ENCODE measurements at regions not wholly inside any gene's neighbourhood (a gene's known extent, or its start where the extent isn't known, plus 50 kb on each side); places are given as distances from the start of the nearest gene placed in this dataset.

DNA sequence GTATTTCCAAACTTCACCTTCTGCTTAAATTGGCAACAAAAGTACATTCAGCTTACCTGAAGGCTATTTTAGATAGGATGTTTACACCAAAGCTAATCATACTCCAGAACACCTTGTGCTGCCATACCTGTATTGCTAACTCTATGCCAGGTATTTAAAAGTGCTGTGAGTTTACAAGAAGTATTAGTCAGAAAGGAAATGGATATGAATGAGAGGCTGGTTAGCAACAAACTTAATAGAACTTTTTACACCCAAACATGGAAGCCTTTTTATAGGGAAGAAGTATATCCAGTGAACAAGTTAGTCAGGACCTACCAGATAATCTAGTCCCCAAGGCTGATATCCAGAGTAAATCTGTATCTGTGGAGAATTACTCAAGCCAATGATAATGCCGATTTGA lies 131.2 kb upstream of the SPRY1 start:
- TF ChIP-seq, protein P1, sequence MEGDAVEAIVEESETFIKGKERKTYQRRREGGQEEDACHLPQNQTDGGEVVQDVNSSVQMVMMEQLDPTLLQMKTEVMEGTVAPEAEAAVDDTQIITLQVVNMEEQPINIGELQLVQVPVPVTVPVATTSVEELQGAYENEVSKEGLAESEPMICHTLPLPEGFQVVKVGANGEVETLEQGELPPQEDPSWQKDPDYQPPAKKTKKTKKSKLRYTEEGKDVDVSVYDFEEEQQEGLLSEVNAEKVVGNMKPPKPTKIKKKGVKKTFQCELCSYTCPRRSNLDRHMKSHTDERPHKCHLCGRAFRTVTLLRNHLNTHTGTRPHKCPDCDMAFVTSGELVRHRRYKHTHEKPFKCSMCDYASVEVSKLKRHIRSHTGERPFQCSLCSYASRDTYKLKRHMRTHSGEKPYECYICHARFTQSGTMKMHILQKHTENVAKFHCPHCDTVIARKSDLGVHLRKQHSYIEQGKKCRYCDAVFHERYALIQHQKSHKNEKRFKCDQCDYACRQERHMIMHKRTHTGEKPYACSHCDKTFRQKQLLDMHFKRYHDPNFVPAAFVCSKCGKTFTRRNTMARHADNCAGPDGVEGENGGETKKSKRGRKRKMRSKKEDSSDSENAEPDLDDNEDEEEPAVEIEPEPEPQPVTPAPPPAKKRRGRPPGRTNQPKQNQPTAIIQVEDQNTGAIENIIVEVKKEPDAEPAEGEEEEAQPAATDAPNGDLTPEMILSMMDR (IDR thresholded peaks at IDR 0.05; ENCODE audit: low read depth, low read length): no peak
- no peak for DNase-seq (ENCODE audit: low read depth, low spot score)
- in situ Hi-C loops (cut with HindIII; ENCODE audit: low sequenced_read_pairs): no loop called here
- H3K4me3 ChIP-seq (ENCODE audit: low read depth, low read length): no peak overlapping the region

DNA sequence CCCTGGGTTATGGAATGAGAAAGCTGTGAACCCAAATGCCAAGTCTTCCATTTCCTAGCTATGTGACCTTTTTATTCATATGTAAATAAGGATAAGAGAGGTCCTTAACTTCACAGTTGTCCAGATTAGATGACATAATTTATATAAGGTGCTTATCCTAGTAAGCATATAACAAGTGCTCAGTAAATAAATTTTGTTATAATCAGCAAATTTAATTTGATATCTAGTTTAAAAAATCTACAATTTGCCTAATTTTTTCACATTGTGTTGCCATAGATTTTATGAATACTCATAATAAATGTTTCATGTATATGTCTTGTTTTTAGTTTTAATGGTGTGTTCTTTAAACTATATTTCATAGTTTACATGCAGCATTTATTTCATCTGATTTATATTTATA lies 130.4 kb upstream of the SPRY1 start:
- TF ChIP-seq, protein P1 (IDR thresholded peaks at IDR 0.05; ENCODE audit: low read depth, low read length): no peak
- DNase-seq (ENCODE audit: low read depth, low spot score): no peak
- no peak overlapping the region for H3K4me3 ChIP-seq (ENCODE audit: low read depth, low read length)
- in situ Hi-C loops (cut with HindIII; ENCODE audit: low sequenced_read_pairs): no loop called here

DNA sequence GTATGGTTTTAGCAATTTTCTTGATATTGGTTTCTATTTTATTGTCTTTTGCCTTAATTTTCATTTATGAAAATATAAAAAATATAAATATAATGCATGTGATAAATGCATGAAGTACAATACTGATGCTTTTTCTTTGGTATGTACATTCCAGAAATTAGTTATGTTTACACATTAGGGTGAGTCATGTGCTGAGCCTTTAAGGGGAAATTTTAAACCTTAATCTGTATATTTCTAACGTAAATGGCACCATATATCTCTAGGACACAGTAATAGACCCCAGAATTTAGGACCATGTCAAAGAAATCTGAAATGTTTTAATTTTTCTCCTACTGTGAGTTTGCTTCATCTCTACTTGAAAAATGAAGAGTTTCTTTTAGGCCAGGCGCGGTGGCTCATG lies 117.8 kb upstream of the SPRY1 start:
- DNase-seq (ENCODE audit: low read depth, low spot score): no peak
- H3K4me3 ChIP-seq (ENCODE audit: low read depth, low read length): no peak overlapping the region
- in situ Hi-C loops (cut with HindIII; ENCODE audit: low sequenced_read_pairs): no loop called here
- TF ChIP-seq, protein P1 (IDR thresholded peaks at IDR 0.05; ENCODE audit: low read depth, low read length): no peak

DNA sequence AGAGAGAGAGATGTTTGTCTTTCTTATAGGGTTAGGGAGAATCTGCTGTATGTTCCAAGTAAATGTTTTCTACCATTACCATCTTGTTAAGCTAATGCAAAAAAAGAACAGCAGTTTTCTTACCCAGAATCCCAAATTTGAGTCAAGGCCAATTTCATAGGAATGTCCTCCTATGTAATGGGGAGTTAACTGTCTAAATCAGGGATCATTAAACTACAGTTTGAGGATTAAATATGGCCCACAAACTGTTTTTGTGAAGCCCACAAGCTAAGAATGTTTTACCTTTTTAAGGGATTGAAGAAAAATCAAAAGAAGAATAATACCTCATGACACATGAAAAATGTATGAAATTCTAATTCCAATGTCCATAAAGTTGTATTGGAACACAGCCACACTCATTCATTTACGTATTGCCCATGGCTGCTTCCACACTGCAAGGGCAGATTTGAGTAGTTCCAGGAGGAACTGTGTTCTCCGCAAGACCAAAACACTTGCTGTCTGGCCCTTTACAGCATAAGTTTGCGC lies 113.2 kb upstream of the SPRY1 start:
- no peak overlapping the region for H3K4me3 ChIP-seq (ENCODE audit: low read depth, low read length)
- no peak for DNase-seq (ENCODE audit: low read depth, low spot score)
- in situ Hi-C loops (cut with HindIII; ENCODE audit: low sequenced_read_pairs): no loop called here
- TF ChIP-seq, protein P1 (IDR thresholded peaks at IDR 0.05; ENCODE audit: low read depth, low read length): no peak

DNA sequence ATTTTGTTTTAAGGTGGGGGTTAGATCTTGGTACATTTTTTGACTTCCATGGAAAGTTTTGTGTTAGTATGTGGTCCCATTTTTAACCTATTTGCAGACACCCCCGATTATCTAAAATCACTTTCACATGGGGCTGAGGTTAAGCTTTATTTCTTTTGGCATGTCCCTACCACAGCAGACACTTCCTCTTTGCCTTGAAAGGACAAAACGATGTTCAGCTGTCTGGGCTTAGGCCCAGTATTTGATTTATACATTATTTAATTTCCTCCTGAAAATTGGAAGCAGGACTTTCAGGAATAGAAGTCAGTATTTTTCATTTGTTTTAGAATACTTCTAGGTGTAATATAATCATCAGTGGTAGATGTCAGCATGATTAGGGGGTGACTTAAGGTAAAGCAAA lies 112.4 kb upstream of the SPRY1 start:
- no peak overlapping the region for H3K4me3 ChIP-seq (ENCODE audit: low read depth, low read length)
- TF ChIP-seq, protein P1 (IDR thresholded peaks at IDR 0.05; ENCODE audit: low read depth, low read length): no peak
- in situ Hi-C loops (cut with HindIII; ENCODE audit: low sequenced_read_pairs): no loop called here
- peak; percentile 56 for DNase-seq (ENCODE audit: low read depth, low spot score)

DNA sequence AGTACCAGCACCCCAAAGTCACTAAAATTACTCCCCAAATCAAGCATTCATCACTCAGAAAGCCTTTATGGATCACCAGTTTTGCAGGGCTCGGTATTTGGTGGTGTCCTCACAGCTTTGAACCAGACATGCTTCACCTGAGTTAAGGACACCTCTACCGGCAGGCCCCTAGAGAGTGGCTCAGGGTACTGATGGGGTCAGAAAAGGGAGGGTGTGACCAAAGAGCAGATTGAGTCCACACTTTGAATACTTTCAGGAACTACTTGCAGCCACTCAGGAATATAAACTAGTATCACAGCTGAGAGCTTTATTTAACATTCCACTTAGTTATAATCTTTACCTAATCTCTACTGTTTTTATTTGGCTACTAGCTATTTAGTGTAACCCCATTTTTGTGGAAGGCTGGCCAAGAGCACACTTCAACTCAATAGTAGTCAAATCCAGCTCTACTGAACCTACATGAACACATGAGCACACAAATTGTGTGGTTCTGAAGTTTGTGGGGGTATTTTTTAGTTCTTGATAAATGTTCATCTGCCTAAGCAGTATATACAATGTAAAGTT lies 109.6 kb upstream of the SPRY1 start:
- TF ChIP-seq, protein P1 (IDR thresholded peaks at IDR 0.05; ENCODE audit: low read depth, low read length): no peak
- in situ Hi-C loops (cut with HindIII; ENCODE audit: low sequenced_read_pairs): no loop called here
- DNase-seq (ENCODE audit: low read depth, low spot score): no peak
- no peak overlapping the region for H3K4me3 ChIP-seq (ENCODE audit: low read depth, low read length)

Measured in astrocyte of the spinal cord (primary cell).